H9 (cell line): ENCODE measurements at regions not wholly inside any gene's neighbourhood (a gene's known extent, or its start where the extent isn't known, plus 50 kb on each side); places are given as distances from the start of the nearest gene placed in this dataset.

ENCODE experiments used
- DNase-seq: peaks from one replicate; pipeline ENCODE4 v3.0.0-alpha.2; 2017
- H2AFZ ChIP-seq: one replicate; pipeline ENCODE4 v1.6.1; 2013; ENCODE audit warnings: mild to moderate bottlenecking, low read length, control low read depth, moderate library complexity
- H2AK5ac ChIP-seq: 2 replicates; pipeline ENCODE4 v1.6.1; 2013; ENCODE audit warnings: low read length, control low read depth, mixed read lengths; ENCODE audit not compliant: insufficient read length
- H2BK120ac ChIP-seq: one replicate; pipeline ENCODE4 v1.6.1; 2013; ENCODE audit warnings: low read depth, mild to moderate bottlenecking, low read length, control low read depth, inconsistent platforms; ENCODE audit not compliant: poor library complexity, severe bottlenecking
- H2BK12ac ChIP-seq: 2 replicates; pipeline ENCODE4 v1.6.1; 2013; ENCODE audit warnings: low read length, control low read depth, mixed read lengths, low read depth; ENCODE audit not compliant: insufficient read length
- H2BK15ac ChIP-seq: 2 replicates; pipeline ENCODE4 v1.6.1; 2013; ENCODE audit warnings: low read depth, low read length, control low read depth
- H2BK20ac ChIP-seq: one replicate; pipeline ENCODE4 v1.6.1; 2013; ENCODE audit warnings: low read depth, mild to moderate bottlenecking, low read length, control low read depth, inconsistent platforms; ENCODE audit not compliant: poor library complexity, severe bottlenecking
- H2BK5ac ChIP-seq: 2 replicates; pipeline ENCODE4 v1.6.1; 2013; ENCODE audit warnings: low read length, control low read depth, mixed read lengths; ENCODE audit not compliant: insufficient read length
- H3K14ac ChIP-seq: 2 replicates; pipeline ENCODE4 v1.6.1; 2013; ENCODE audit warnings: low read length, control low read depth; ENCODE audit not compliant: insufficient read depth
- H3K18ac ChIP-seq: 2 replicates; pipeline ENCODE4 v1.6.1; 2013; ENCODE audit warnings: low read depth, mild to moderate bottlenecking, mixed read lengths, low read length, control low read depth; ENCODE audit not compliant: insufficient read length
- H3K23ac ChIP-seq: 2 replicates; pipeline ENCODE4 v1.6.1; 2013; ENCODE audit warnings: low read length, control low read depth, mixed read lengths, low read depth; ENCODE audit not compliant: insufficient read length
- H3K23me2 ChIP-seq: 2 replicates; pipeline ENCODE4 v1.6.1; 2013; ENCODE audit warnings: low read depth, mild to moderate bottlenecking, mixed read lengths, low read length, control low read depth; ENCODE audit not compliant: insufficient read length, poor library complexity, severe bottlenecking
- H3K27ac ChIP-seq: 2 replicates; pipeline ENCODE4 v1.5.1; 2013; ENCODE audit warnings: low read length, control low read depth, mixed read lengths, low read depth; ENCODE audit not compliant: insufficient read length
- H3K27me3 ChIP-seq: 2 replicates; pipeline ENCODE4 v1.6.1; 2013; ENCODE audit warnings: low read length, control low read depth, inconsistent platforms; ENCODE audit not compliant: insufficient read depth
- H3K4ac ChIP-seq: 2 replicates; pipeline ENCODE4 v1.6.1; 2013; ENCODE audit warnings: low read depth, mild to moderate bottlenecking, control low read depth, inconsistent platforms, low read length, moderate library complexity
- H3K4me1 ChIP-seq: 2 replicates; pipeline ENCODE4 v1.6.1; 2013; ENCODE audit warnings: low read length, control low read depth, inconsistent platforms; ENCODE audit not compliant: insufficient read depth
- H3K4me2 ChIP-seq: 2 replicates; pipeline ENCODE4 v1.6.1; 2013; ENCODE audit warnings: low read length, control low read depth, mixed read lengths; ENCODE audit not compliant: insufficient read length, insufficient read depth
- H3K56ac ChIP-seq: 2 replicates; pipeline ENCODE4 v1.6.1; 2013; ENCODE audit warnings: low read depth, mild to moderate bottlenecking, mixed read lengths, low read length, control low read depth; ENCODE audit not compliant: insufficient read length
- H3K79me1 ChIP-seq: 2 replicates; pipeline ENCODE4 v1.6.1; 2013; ENCODE audit warnings: low read depth, mild to moderate bottlenecking, moderate library complexity, low read length, control low read depth, inconsistent platforms; ENCODE audit not compliant: insufficient read depth, poor library complexity, severe bottlenecking
- H3K79me2 ChIP-seq: 2 replicates; pipeline ENCODE4 v1.6.1; 2013; ENCODE audit warnings: low read length, control low read depth, inconsistent platforms; ENCODE audit not compliant: insufficient read depth
- H3K9ac ChIP-seq: 2 replicates; pipeline ENCODE4 v1.6.1; 2013; ENCODE audit warnings: low read length, control low read depth, mixed read lengths; ENCODE audit not compliant: insufficient read length; ENCODE audit errors: extremely low read depth
- H3K9me3 ChIP-seq: one replicate; pipeline ENCODE4 v1.6.1; 2013; ENCODE audit warnings: low read depth, low read length, inconsistent platforms; ENCODE audit not compliant: control insufficient read depth
- H3T11ph ChIP-seq: one replicate; pipeline ENCODE4 v1.6.1; 2013; ENCODE audit warnings: mild to moderate bottlenecking, low read length, control low read depth, inconsistent platforms
- H4K20me1 ChIP-seq: one replicate; pipeline ENCODE4 v1.6.1; 2013; ENCODE audit not compliant: control insufficient read depth, insufficient read length, insufficient read depth
- H4K5ac ChIP-seq: 2 replicates; pipeline ENCODE4 v1.6.1; 2013; ENCODE audit warnings: low read depth, mild to moderate bottlenecking, mixed read lengths, low read length, control low read depth; ENCODE audit not compliant: insufficient read length
- H4K8ac ChIP-seq: replicated peaks from 2 replicates; pipeline ENCODE4 v1.6.1; 2013; ENCODE audit warnings: low read length, control low read depth, mixed read lengths, low read depth; ENCODE audit not compliant: insufficient read length
- H4K91ac ChIP-seq: 2 replicates; pipeline ENCODE4 v1.6.1; 2013; ENCODE audit warnings: low read depth, mild to moderate bottlenecking, moderate library complexity, mixed read lengths, low read length, control low read depth; ENCODE audit not compliant: insufficient read length
- H3K27ac Mint-ChIP-seq, 3 experiments: 2 replicates in 2 of 3; 3 replicates in 1 of 3; pipeline ENCODE4 v1.8.0; 2020 to 2021; ENCODE audit warnings: mixed read lengths in 3 of 3, mild to moderate bottlenecking in 1 of 3, moderate library complexity in 1 of 3
- H3K27me3 Mint-ChIP-seq: 2 replicates; pipeline ENCODE4 v1.8.0; 2021; ENCODE audit warnings: low read depth, mild to moderate bottlenecking, moderate library complexity, mixed read lengths
- H3K36me3 Mint-ChIP-seq, 3 experiments: 2 replicates in 2 of 3; 3 replicates in 1 of 3; pipeline ENCODE4 v1.8.0; 2020 to 2021; ENCODE audit warnings: low read depth in 3 of 3, mixed read lengths in 3 of 3; ENCODE audit not compliant: insufficient read depth in 1 of 3
- H3K4me1 Mint-ChIP-seq, 2 experiments: 2 replicates each; pipeline ENCODE4 v1.8.0; 2020; ENCODE audit warnings: mixed read lengths in 2 of 2
- H3K4me3 Mint-ChIP-seq, 2 experiments: 2 replicates in 1 of 2; 3 replicates in 1 of 2; pipeline ENCODE4 v1.8.0; 2020 to 2021; ENCODE audit warnings: mild to moderate bottlenecking in 2 of 2, mixed read lengths in 2 of 2, moderate library complexity in 1 of 2
- H3K9me3 Mint-ChIP-seq, 2 experiments: 2 replicates in 1 of 2; 3 replicates in 1 of 2; pipeline ENCODE4 v1.8.0; 2020; ENCODE audit warnings: mild to moderate bottlenecking in 2 of 2, mixed read lengths in 2 of 2, moderate library complexity in 1 of 2
- CTCF ChIP-seq: fragments of 200-600 bp; sonication (generic); conservative IDR thresholded peaks from 3 replicates; pipeline ENCODE4 v1.8.0; 2021; ENCODE audit warnings: antibody characterized with exemption, mild to moderate bottlenecking
- WGBS: extraction: QIAGEN DNeasy Blood & Tissue Kit; methylation state at CpG from one replicate; pipeline ENCODE4 v1.1.7; 2013; ENCODE audit warnings: missing lambda C conversion rate, low lambda C conversion rate, mixed read lengths; ENCODE audit not compliant: insufficient read length; ENCODE audit errors: extremely low coverage; 5-methylcytosine and 5-hydroxymethylcytosine counted together

- H3K36me3 Mint-ChIP-seq: no peaks in the 10 kb centered on the region
Observed at GRCh38 chr1:30242722-30243457, 480.5 kb downstream of the MATN1 start.

More at GRCh38 chr1:30242722-30243457, 480.5 kb downstream of the MATN1 start:
- H3K9me3 Mint-ChIP-seq: no peaks in the 10 kb centered on the region; a peak in 2 of 5 replicates
- no peaks in the 10 kb centered on the region for H3K27me3 ChIP-seq
- no peak overlapping the region for H3K4me3 Mint-ChIP-seq
- H3K56ac ChIP-seq: no peak overlapping the region
- H3K4me1 ChIP-seq: no peaks in the 10 kb centered on the region; the same call in 1 of the 2 replicates
- no peak overlapping the region for H3K4me2 ChIP-seq
- no peak overlapping the region for H3K27ac Mint-ChIP-seq
- no peak overlapping the region for H4K8ac ChIP-seq
- no CpG with 5 or more reads among the region's 5 CpGs for WGBS
- H3K9me3 ChIP-seq: no peaks in the 10 kb centered on the region
- H3T11ph ChIP-seq: no peak overlapping the region
- no peak overlapping the region for H2AFZ ChIP-seq
- no peaks in the 10 kb centered on the region for H3K79me2 ChIP-seq
- no peaks in the 10 kb centered on the region for H3K23me2 ChIP-seq
- H2BK120ac ChIP-seq: no peak overlapping the region
- H2BK15ac ChIP-seq: no peak overlapping the region
- TF ChIP-seq CTCF: no peak
- no peak overlapping the region for H4K5ac ChIP-seq
- no peak overlapping the region for H3K27ac ChIP-seq
- H3K14ac ChIP-seq: no peak overlapping the region
- no peak overlapping the region for H3K4ac ChIP-seq
- no peak overlapping the region for H3K23ac ChIP-seq
- no peak overlapping the region for H3K18ac ChIP-seq
- H3K79me1 ChIP-seq: no peaks in the 10 kb centered on the region
- H4K20me1 ChIP-seq: no peaks in the 10 kb centered on the region
- H3K9ac ChIP-seq: no peak overlapping the region
- no peak for DNase-seq
- H2BK12ac ChIP-seq: no peak overlapping the region
- peaks cover 31 to 34% of the 10 kb centered on the region in 2 experiments for H3K4me1 Mint-ChIP-seq
- no peak overlapping the region for H2AK5ac ChIP-seq
- H2BK20ac ChIP-seq: no peak overlapping the region
- H3K27me3 Mint-ChIP-seq: peaks cover 38% of the 10 kb centered on the region
- no peak overlapping the region for H4K91ac ChIP-seq
- H2BK5ac ChIP-seq: no peak overlapping the region
